Breast epithelium (tissue), 4 donors: ENCODE measurements at regions not wholly inside any gene's neighbourhood (a gene's known extent, or its start where the extent isn't known, plus 50 kb on each side); places are given as distances from the start of the nearest gene placed in this dataset.
A peak's percentile ranks its signal among the peaks of the same experiment; 100 is the strongest.

ENCODE experiments used
- DNase-seq, 2 donors: peaks; one replicate each; pipeline ENCODE4 v3.0.0-alpha.2; 2019; ENCODE audit warnings: low spot score in 2 of 2
- H3K27ac ChIP-seq, 2 donors: fragments of 200-600 bp; sonication (generic) in 1 of 2; one replicate each; pipeline ENCODE4 v1.5.1; 2016 to 2019; ENCODE audit warnings: mild to moderate bottlenecking in 1 of 2
- H3K27me3 ChIP-seq, 2 donors: fragments of 200-600 bp; sonication (generic) in 1 of 2; one replicate each; pipeline versions ENCODE4 v1.5.1 to v1.6.0; 2017 to 2019; ENCODE audit warnings: control low read depth in 1 of 2, mild to moderate bottlenecking in 1 of 2
- H3K36me3 ChIP-seq: fragments of 200-600 bp; one replicate; pipeline ENCODE4 v1.5.1; 2019
- H3K4me1 ChIP-seq, 2 donors: fragments of 200-600 bp; sonication (generic); one replicate each; pipeline ENCODE4 v1.5.1; 2016 to 2019; ENCODE audit warnings: control low read depth in 1 of 2
- H3K4me3 ChIP-seq, 3 donors: fragments of 200-600 bp; sonication (generic); 1 replicate in 2 of 3; 2 replicates in 1 of 3; pipeline ENCODE4 v1.5.1; 2016 to 2019; ENCODE audit warnings: mild to moderate bottlenecking in 3 of 3, moderate library complexity in 2 of 3
- H3K9me3 ChIP-seq, 2 donors: fragments of 200-600 bp; sonication (generic) in 1 of 2; one replicate each; pipeline ENCODE4 v1.5.1; 2016 to 2019; ENCODE audit warnings: control low read depth in 1 of 2
- CTCF ChIP-seq, 3 donors: fragments of 450-650 bp; IDR thresholded peaks; one replicate each; pipeline ENCODE4 v1.5.1; 2016 to 2017; ENCODE audit warnings: antibody characterized with exemption in 3 of 3, mild to moderate bottlenecking in 3 of 3, moderate library complexity in 3 of 3
- POLR2A ChIP-seq: fragments of 450-650 bp; IDR thresholded peaks from one replicate; pipeline ENCODE4 v1.6.1; 2016; ENCODE audit warnings: antibody characterized with exemption, mild to moderate bottlenecking, moderate library complexity
- POLR2AphosphoS5 ChIP-seq, 3 donors: sonication (generic); formaldehyde crosslinking; IDR thresholded peaks; one replicate each; pipeline ENCODE4 v1.6.1; 2017; ENCODE audit warnings: antibody characterized with exemption in 3 of 3
- intact Hi-C: fragments of 100-400 bp; cut with DNase I; formaldehyde crosslinking; loops from one replicate; pipeline ENCODE4 v1.15.1; 2023; ENCODE audit warnings: low total_unique reads

GRCh38 chr7:152523916-152524315 lies 88.1 kb upstream of the KMT2C start:
- H3K4me1 ChIP-seq: no peaks in the 10 kb centered on the region
- intact Hi-C loops: no loop called here
- TF ChIP-seq CTCF (IDR thresholded peaks at IDR 0.05) (no peak), POLR2AphosphoS5 (IDR thresholded peaks at IDR 0.05) (no peak), POLR2A (no peak)
- no peak for DNase-seq
- no peak overlapping the region for H3K27ac ChIP-seq
- no peak overlapping the region for H3K4me3 ChIP-seq
- no peaks in the 10 kb centered on the region for H3K27me3 ChIP-seq
- no peaks in the 10 kb centered on the region for H3K36me3 ChIP-seq
- H3K9me3 ChIP-seq: peaks cover 5 to 8% of the 10 kb centered on the region in 2 donors

- DNase-seq: no peak
- Histone ChIP-seq H3K27me3 (no peaks in the 10 kb centered on the region), H3K9me3 (peaks cover 8 to 11% of the 10 kb centered on the region in 2 donors), H3K27ac (no peak overlapping the region), H3K36me3 (no peaks in the 10 kb centered on the region), H3K4me3 (peak overlapping the region in 2 of 3 donors; percentile 27 to 54), H3K4me1 (no peaks in the 10 kb centered on the region)
- TF ChIP-seq CTCF (IDR thresholded peaks at IDR 0.05): no peak
- TF ChIP-seq POLR2A: no peak
- TF ChIP-seq POLR2AphosphoS5 (IDR thresholded peaks at IDR 0.05): no peak
- intact Hi-C loops: no loop called here
These were observed 86.8 kb upstream of the KMT2C start for GRCh38 chr7:152522571-152523067.

- Histone ChIP-seq H3K27me3 (no peaks in the 10 kb centered on the region), H3K36me3 (no peaks in the 10 kb centered on the region)
- intact Hi-C loops: no loop called here
These were observed 85.9 kb upstream of the KMT2C start for GRCh38 chr7:152521420-152522337.

GRCh38 chr7:152520861-152521302 lies 85.1 kb upstream of the KMT2C start:
- H3K27ac ChIP-seq: no peak overlapping the region
- no peak overlapping the region for H3K4me3 ChIP-seq
- intact Hi-C loops: no loop called here
- H3K9me3 ChIP-seq: peaks cover 8 to 11% of the 10 kb centered on the region in 2 donors
- no peaks in the 10 kb centered on the region for H3K27me3 ChIP-seq
- H3K4me1 ChIP-seq: no peaks in the 10 kb centered on the region
- DNase-seq: no peak
- H3K36me3 ChIP-seq: no peaks in the 10 kb centered on the region
- TF ChIP-seq CTCF (IDR thresholded peaks at IDR 0.05) (no peak), POLR2AphosphoS5 (IDR thresholded peaks at IDR 0.05) (no peak), POLR2A (no peak)

More at GRCh38 chr7:152521420-152522337, 85.9 kb upstream of the KMT2C start:
- DNase-seq: no peak
- no peak for TF ChIP-seq CTCF (IDR thresholded peaks at IDR 0.05)
- TF ChIP-seq POLR2AphosphoS5 (IDR thresholded peaks at IDR 0.05): no peak
- no peak for TF ChIP-seq POLR2A
- Histone ChIP-seq H3K4me1 (no peaks in the 10 kb centered on the region), H3K9me3 (peaks cover 8 to 11% of the 10 kb centered on the region in 2 donors), H3K27ac (no peak overlapping the region), H3K4me3 (no peak overlapping the region)

GRCh38 chr7:152519290-152519689 lies 83.5 kb upstream of the KMT2C start:
- intact Hi-C loops: no loop called here

More at GRCh38 chr7:152519290-152519689, 83.5 kb upstream of the KMT2C start:
- DNase-seq: no peak
- Histone ChIP-seq H3K9me3 (peaks cover 8 to 11% of the 10 kb centered on the region in 2 donors), H3K27ac (no peak overlapping the region), H3K36me3 (no peaks in the 10 kb centered on the region), H3K27me3 (no peaks in the 10 kb centered on the region), H3K4me3 (no peak overlapping the region), H3K4me1 (no peaks in the 10 kb centered on the region)
- TF ChIP-seq CTCF (IDR thresholded peaks at IDR 0.05): no peak
- no peak for TF ChIP-seq POLR2A
- TF ChIP-seq POLR2AphosphoS5 (IDR thresholded peaks at IDR 0.05): no peak
